Esophagus muscularis mucosa (tissue), 4 donors: ENCODE measurements at regions not wholly inside any gene's neighbourhood (a gene's known extent, or its start where the extent isn't known, plus 50 kb on each side); places are given as distances from the start of the nearest gene placed in this dataset.
A peak's percentile ranks its signal among the peaks of the same experiment; 100 is the strongest.
"Not testable (repeated sequence)": the region's sequence is repeated elsewhere in the genome, so short reads cannot be mapped to it uniquely, and the experiment has no call there.

ENCODE experiments used
- DNase-seq: peaks from one replicate; pipeline ENCODE4 v3.0.0-alpha.2; 2017; ENCODE audit errors: extremely low spot score
- H3K27ac ChIP-seq, 4 donors: fragments of 200-600 bp; sonication (generic); replicated peaks in 1 of 4; 1 replicate in 3 of 4; 2 replicates in 1 of 4; pipeline ENCODE4 v1.5.1; 2016 to 2019; ENCODE audit warnings: mild to moderate bottlenecking in 1 of 4
- H3K27me3 ChIP-seq, 4 donors: fragments of 200-600 bp; sonication (generic); one replicate each; pipeline versions ENCODE4 v1.5.1 to v1.6.0; 2016 to 2019
- H3K36me3 ChIP-seq, 4 donors: fragments of 200-600 bp; sonication (generic); one replicate each; pipeline ENCODE4 v1.5.1; 2016 to 2019
- H3K4me1 ChIP-seq, 4 donors: fragments of 200-600 bp; sonication (generic); one replicate each; pipeline ENCODE4 v1.5.1; 2016 to 2019
- H3K4me3 ChIP-seq, 4 donors: fragments of 200-600 bp; sonication (generic); 1 replicate in 2 of 4; 2 replicates in 2 of 4; pipeline ENCODE4 v1.5.1; 2016 to 2019; ENCODE audit warnings: mild to moderate bottlenecking in 4 of 4, moderate library complexity in 1 of 4
- H3K9me3 ChIP-seq, 4 donors: fragments of 200-600 bp; sonication (generic); 1 replicate in 3 of 4; 2 replicates in 1 of 4; pipeline ENCODE4 v1.5.1; 2016 to 2019
- CTCF ChIP-seq, 3 experiments: fragments of 200-600 bp in 2 of 3; fragments of 450-650 bp in 1 of 3; sonication (generic) in 2 of 3; IDR thresholded peaks; one replicate each; pipeline ENCODE4 v1.5.1; 2017 to 2019; ENCODE audit warnings: antibody characterized with exemption in 3 of 3, mild to moderate bottlenecking in 2 of 3, moderate library complexity in 1 of 3
- EP300 ChIP-seq: sonication (generic); formaldehyde crosslinking; IDR thresholded peaks from one replicate; pipeline ENCODE4 v1.6.1; 2017; ENCODE audit warnings: antibody characterized with exemption
- POLR2A ChIP-seq: fragments of 450-650 bp; IDR thresholded peaks from one replicate; pipeline ENCODE4 v1.6.1; 2017; ENCODE audit warnings: antibody characterized with exemption, moderate library complexity, mild to moderate bottlenecking, low read depth
- POLR2AphosphoS5 ChIP-seq, 2 donors: sonication (generic); formaldehyde crosslinking; IDR thresholded peaks; one replicate each; pipeline ENCODE4 v1.6.1; 2017; ENCODE audit warnings: antibody characterized with exemption in 2 of 2
- WGBS: methylation state at CpG from one replicate; pipeline ENCODE4 v1.1.5; 2018; 5-methylcytosine and 5-hydroxymethylcytosine counted together
- intact Hi-C: fragments of 100-400 bp; cut with DNase I; formaldehyde crosslinking; loops from one replicate; pipeline ENCODE4 v1.15.1; 2023
- small RNA-seq, 3 donors: library from RNA; depleted of rRNA; stranded (forward); fragments of <200 nt; gene quantifications; one replicate each; pipeline ENCODE3, GENCODE V24; 2016

GRCh38 chr21:32966120-32966519 lies 59.6 kb upstream of the OLIG2 start:
- intact Hi-C loops = no loop called here
- Histone ChIP-seq H3K27me3 (peaks cover 0 to 34% (median 0%) of the 10 kb centered on the region in 4 donors), H3K4me1 (no peaks in the 10 kb centered on the region), H3K9me3 (no peaks in the 10 kb centered on the region), H3K27ac (no peak overlapping the region), H3K36me3 (no peaks in the 10 kb centered on the region), H3K4me3 (no peak overlapping the region)
- TF ChIP-seq EP300 = no peak
- TF ChIP-seq POLR2A = no peak
- TF ChIP-seq CTCF (IDR thresholded peaks at IDR 0.05) = no peak
- no peak for TF ChIP-seq POLR2AphosphoS5 (IDR thresholded peaks at IDR 0.05)
- 81% methylated on average over 7 of the region's 7 CpGs for WGBS
- no peak for DNase-seq

GRCh38 chr21:32968103-32968502 lies 57.6 kb upstream of the OLIG2 start:
- DNase-seq, H3K27ac ChIP-seq, H3K4me3 ChIP-seq, H3K4me1 ChIP-seq, H3K36me3 ChIP-seq, H3K9me3 ChIP-seq, intact Hi-C loops: not testable (repeated sequence)
- peaks cover 0 to 20% (median 0%) of the 10 kb centered on the region in 4 donors for H3K27me3 ChIP-seq
- 76% methylated on average over 8 of the region's 8 CpGs for WGBS

- H3K9me3 ChIP-seq = no peaks in the 10 kb centered on the region
- H3K27me3 ChIP-seq = peaks cover 0 to 28% (median 0%) of the 10 kb centered on the region in 4 donors
- 74% methylated on average over 2 of the region's 2 CpGs for WGBS
- H3K4me3 ChIP-seq = no peak overlapping the region
- no peaks in the 10 kb centered on the region for H3K36me3 ChIP-seq
- intact Hi-C loops = no loop called here
- H3K4me1 ChIP-seq = no peaks in the 10 kb centered on the region
- TF ChIP-seq POLR2AphosphoS5 (IDR thresholded peaks at IDR 0.05) (no peak), EP300 (no peak), CTCF (IDR thresholded peaks at IDR 0.05) (no peak), POLR2A (no peak)
- DNase-seq = peak; percentile 64
- H3K27ac ChIP-seq = no peak overlapping the region
Observed at GRCh38 chr21:32974653-32975052, 51.1 kb upstream of the OLIG2 start.

GRCh38 chr21:32975811-32976431 lies 49.8 kb upstream of the OLIG2 start:
- DNase-seq = peak; percentile 68
- H3K9me3 ChIP-seq = no peaks in the 10 kb centered on the region
- peaks cover 0 to 29% (median 0%) of the 10 kb centered on the region in 4 donors for H3K27me3 ChIP-seq
- no peaks in the 10 kb centered on the region for H3K4me1 ChIP-seq
- H3K36me3 ChIP-seq = no peaks in the 10 kb centered on the region
- no peak overlapping the region for H3K27ac ChIP-seq
- H3K4me3 ChIP-seq = no peak overlapping the region
- WGBS = 80% methylated on average over 5 of the region's 8 CpGs
- no peak for TF ChIP-seq POLR2AphosphoS5 (IDR thresholded peaks at IDR 0.05)
- TF ChIP-seq CTCF (IDR thresholded peaks at IDR 0.05) = no peak
- TF ChIP-seq EP300 = no peak
- no peak for TF ChIP-seq POLR2A
- intact Hi-C loops = no loop called here

Small RNAs in the stretch of these regions (small RNA-seq; reads per million reads assigned to genes)
- 0 reads per million in 3 donors for gene RF00156
